ENCODE measurements at regions not wholly inside any gene's neighbourhood (a gene's known extent, or its start where the extent isn't known, plus 50 kb on each side); places are given as distances from the start of the nearest gene placed in this dataset.

DNA sequence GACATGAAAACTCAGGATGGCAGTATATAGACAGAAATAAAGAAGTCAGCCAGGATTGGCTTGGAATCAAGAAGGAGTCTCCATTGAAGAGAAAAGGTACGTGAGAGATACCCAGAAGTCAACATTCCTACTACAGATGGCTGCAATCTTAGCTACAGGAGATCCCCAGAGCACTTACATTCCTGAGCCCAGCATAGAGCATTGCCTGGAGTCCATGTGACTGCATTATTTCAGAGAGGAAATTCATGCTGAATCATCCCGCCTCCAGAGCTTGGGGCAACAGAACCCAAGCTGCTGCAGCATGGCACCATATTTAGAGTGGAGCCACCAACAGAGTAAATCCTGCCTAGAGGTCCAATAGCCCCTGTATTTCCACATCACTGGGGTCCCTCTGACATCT lies 125.0 kb upstream of the GRIK2 start:
- TF ChIP-seq SUZ12 (IDR thresholded peaks at IDR 0.05; ENCODE audit: extremely low read depth, insufficient read depth, insufficient read length) = no peak
- no peak for TF ChIP-seq YY1 (IDR thresholded peaks at IDR 0.05; ENCODE audit: insufficient read depth, insufficient read length)

Data from NT2/D1 (cell line).